ENCODE measurements at regions not wholly inside any gene's neighbourhood (a gene's known extent, or its start where the extent isn't known, plus 50 kb on each side); places are given as distances from the start of the nearest gene placed in this dataset.

DNA sequence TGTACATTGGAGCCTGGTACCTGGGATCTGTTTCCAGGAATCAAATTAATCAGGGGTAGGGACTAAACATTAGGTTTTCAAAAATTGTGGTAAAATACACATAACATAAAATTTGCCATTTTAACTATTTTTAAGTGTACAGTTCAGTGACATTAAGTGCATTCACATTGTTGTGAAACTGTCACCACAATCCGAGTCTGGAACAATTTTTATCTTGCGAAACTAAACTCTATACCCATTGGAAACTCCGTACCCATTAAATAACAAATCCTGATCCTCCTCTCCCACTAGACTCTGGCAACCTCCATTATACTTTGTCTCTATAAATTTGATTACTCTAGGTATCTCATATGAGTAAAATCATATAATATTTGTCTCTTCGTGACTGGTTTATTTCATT is 486.2 kb downstream of the GADD45G start:
- no peaks in the 10 kb centered on the region for H3K36me3 ChIP-seq
- no peaks in the 10 kb centered on the region for H3K9me3 ChIP-seq
- no peak overlapping the region for H3K27ac ChIP-seq
- H3K27me3 ChIP-seq = peaks cover 0 to 6% of the 10 kb centered on the region in 2 donors
- intact Hi-C loops (cut with DNase I) = loop anchor here in 1 of 2 donors (10.0 kb wide), 1 partner anchor 166 kb away; no protein-coding TSS in a partner anchor
- TF ChIP-seq, protein P1, sequence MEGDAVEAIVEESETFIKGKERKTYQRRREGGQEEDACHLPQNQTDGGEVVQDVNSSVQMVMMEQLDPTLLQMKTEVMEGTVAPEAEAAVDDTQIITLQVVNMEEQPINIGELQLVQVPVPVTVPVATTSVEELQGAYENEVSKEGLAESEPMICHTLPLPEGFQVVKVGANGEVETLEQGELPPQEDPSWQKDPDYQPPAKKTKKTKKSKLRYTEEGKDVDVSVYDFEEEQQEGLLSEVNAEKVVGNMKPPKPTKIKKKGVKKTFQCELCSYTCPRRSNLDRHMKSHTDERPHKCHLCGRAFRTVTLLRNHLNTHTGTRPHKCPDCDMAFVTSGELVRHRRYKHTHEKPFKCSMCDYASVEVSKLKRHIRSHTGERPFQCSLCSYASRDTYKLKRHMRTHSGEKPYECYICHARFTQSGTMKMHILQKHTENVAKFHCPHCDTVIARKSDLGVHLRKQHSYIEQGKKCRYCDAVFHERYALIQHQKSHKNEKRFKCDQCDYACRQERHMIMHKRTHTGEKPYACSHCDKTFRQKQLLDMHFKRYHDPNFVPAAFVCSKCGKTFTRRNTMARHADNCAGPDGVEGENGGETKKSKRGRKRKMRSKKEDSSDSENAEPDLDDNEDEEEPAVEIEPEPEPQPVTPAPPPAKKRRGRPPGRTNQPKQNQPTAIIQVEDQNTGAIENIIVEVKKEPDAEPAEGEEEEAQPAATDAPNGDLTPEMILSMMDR (IDR thresholded peaks at IDR 0.05) = no peak
- DNase-seq (no peak), ATAC-seq (no peak)
- H3K4me1 ChIP-seq = peaks cover 0 to 3% of the 10 kb centered on the region in 2 donors
- H3K4me3 ChIP-seq = no peak overlapping the region

DNA sequence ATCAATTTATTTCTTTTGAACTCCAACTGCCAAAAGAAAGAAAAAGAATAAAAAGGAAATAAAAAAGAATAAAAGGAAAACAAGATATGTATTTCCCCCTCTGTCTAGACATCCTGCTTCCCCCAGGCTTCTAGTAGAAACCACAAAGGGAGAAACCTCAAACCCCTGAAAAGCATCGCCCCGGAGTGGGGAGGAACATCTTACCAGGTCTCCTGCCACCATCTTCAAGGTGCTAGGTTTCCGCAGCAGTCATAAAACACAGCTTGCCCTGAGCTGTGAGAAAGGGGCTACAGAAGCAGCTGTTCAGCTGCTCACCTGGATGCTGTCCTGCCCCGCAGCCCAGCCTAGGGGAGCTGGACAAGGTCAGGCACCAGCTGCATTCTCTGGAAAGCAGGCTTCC is 487.7 kb downstream of the GADD45G start:
- H3K9me3 ChIP-seq = no peaks in the 10 kb centered on the region
- TF ChIP-seq, protein P1 (IDR thresholded peaks at IDR 0.05) = no peak
- H3K4me1 ChIP-seq = no peaks in the 10 kb centered on the region
- H3K36me3 ChIP-seq = no peaks in the 10 kb centered on the region
- peaks cover 0 to 6% of the 10 kb centered on the region in 2 donors for H3K27me3 ChIP-seq
- intact Hi-C loops (cut with DNase I) = loop anchor here in 1 of 2 donors (10.0 kb wide), 1 partner anchor 168 kb away; no protein-coding TSS in a partner anchor
- H3K4me3 ChIP-seq = no peak overlapping the region
- DNase-seq (no peak), ATAC-seq (no peak)
- H3K27ac ChIP-seq = no peak overlapping the region

DNA sequence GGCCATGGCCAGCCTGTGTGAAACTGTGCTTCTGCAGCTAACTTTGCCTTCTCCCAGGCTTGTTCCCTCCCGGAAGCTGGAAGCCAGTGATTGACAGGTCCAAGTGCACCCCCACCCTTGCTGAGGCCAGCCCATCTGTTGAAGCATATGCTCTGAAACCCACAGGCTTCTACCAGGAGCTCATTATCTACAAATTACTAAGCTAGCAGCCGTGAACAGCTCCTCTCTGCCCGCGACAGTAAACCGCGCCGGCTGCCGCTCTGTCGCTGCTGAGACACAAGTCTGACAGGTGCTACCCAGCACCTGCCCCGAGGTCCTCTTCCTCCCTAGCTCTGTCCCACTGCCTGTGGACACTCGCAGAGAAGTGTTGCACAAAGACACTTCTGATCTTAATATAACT is 490.9 kb downstream of the GADD45G start:
- Histone ChIP-seq H3K27me3 (peaks cover 0 to 6% of the 10 kb centered on the region in 2 donors), H3K4me3 (no peak overlapping the region), H3K36me3 (no peaks in the 10 kb centered on the region), H3K27ac (no peak overlapping the region), H3K4me1 (no peaks in the 10 kb centered on the region), H3K9me3 (no peaks in the 10 kb centered on the region)
- DNase-seq = peak in 1 of 4 donors; percentile 24
- TF ChIP-seq, protein P1 (IDR thresholded peaks at IDR 0.05) = no peak
- ATAC-seq = no peak
- intact Hi-C loops (cut with DNase I) = loop anchor here in 1 of 2 donors (10.0 kb wide), 1 partner anchor 171 kb away; no protein-coding TSS in a partner anchor

DNA sequence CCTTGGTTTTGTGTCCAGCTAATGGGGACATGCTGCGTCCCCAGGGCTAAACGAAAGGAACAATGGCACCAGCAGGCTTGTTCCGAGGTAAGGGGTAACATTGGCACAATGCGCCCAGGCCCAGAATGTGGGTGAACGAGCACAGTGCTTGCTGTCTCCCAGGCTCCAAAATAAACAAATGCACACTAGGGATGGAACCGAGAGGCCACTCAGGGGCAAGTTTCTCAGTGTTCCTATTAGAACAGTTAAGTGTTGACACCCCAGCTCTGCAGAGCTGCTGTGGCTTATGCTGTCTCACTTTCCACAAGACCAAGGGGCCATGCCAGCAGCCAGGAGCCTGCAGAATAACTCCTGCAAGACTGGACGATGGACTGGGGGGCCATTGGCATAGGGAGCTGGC is 492.4 kb downstream of the GADD45G start:
- H3K4me1 ChIP-seq = peaks cover 0 to 3% of the 10 kb centered on the region in 2 donors
- no peak overlapping the region for H3K4me3 ChIP-seq
- ATAC-seq (no peak), DNase-seq (no peak)
- intact Hi-C loops (cut with DNase I) = loop anchor here in 1 of 2 donors (10.0 kb wide), 1 partner anchor 172 kb away; no protein-coding TSS in a partner anchor
- no peaks in the 10 kb centered on the region for H3K9me3 ChIP-seq
- peaks cover 0 to 6% of the 10 kb centered on the region in 2 donors for H3K27me3 ChIP-seq
- H3K36me3 ChIP-seq = no peaks in the 10 kb centered on the region
- H3K27ac ChIP-seq = no peak overlapping the region
- TF ChIP-seq, protein P1 (IDR thresholded peaks at IDR 0.05) = no peak

DNA sequence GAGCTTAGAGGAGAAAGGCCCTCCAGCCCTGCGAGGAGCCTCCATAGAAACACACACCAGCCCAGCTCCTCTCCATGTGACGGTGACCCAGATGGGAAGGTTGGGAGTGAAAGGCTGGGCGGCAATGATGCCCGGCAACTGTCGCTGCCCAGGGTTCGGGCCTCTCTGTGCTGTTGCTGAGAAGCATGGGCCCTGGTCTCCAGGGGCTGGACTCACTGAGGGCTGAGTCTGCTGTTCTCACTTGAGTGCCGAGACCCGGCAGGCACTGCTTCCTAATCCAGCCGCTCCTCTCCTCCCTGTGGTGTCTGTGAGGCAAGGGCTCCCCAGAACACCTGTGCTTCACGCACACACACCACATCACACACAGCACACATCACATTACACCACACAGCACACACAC is 493.6 kb downstream of the GADD45G start:
- Histone ChIP-seq H3K9me3 (no peaks in the 10 kb centered on the region), H3K36me3 (no peaks in the 10 kb centered on the region), H3K4me3 (no peak overlapping the region), H3K27ac (no peak overlapping the region), H3K27me3 (peaks cover 0 to 6% of the 10 kb centered on the region in 2 donors), H3K4me1 (peaks cover 0 to 7% of the 10 kb centered on the region in 2 donors)
- no peak for ATAC-seq
- DNase-seq = no peak
- TF ChIP-seq, protein P1 (IDR thresholded peaks at IDR 0.05) = no peak
- intact Hi-C loops (cut with DNase I) = loop anchor here in 1 of 2 donors (2.0 to 10.0 kb wide), 2 partner anchors 174 to 496 kb away; no protein-coding TSS in a partner anchor
